ENCODE measurements at regions not wholly inside any gene's neighbourhood (a gene's known extent, or its start where the extent isn't known, plus 50 kb on each side); places are given as distances from the start of the nearest gene placed in this dataset.

GRCh38 chr4:31100536-31100935 is 380.4 kb downstream of the PCDH7 start:
- Histone ChIP-seq H4K20me1 (ENCODE audit: insufficient read depth, low read length) (no peaks in the 10 kb centered on the region), H3K9ac (ENCODE audit: insufficient read depth, low read length, poor library complexity, severe bottlenecking) (no peak overlapping the region), H3K4me1 (ENCODE audit: control insufficient read depth in 1 of 2, insufficient read depth in 2 of 2, low read length in 2 of 2) (no peaks in the 10 kb centered on the region), H3K27ac (ENCODE audit: low read depth in 1 of 2, low read length in 2 of 2) (no peak overlapping the region), H3K4me2 (replicated peaks; ENCODE audit: extremely low read depth, low read length, poor library complexity, severe bottlenecking) (no peak overlapping the region), H2AFZ (ENCODE audit: insufficient read depth, low read depth, low read length, poor library complexity, severe bottlenecking) (no peak overlapping the region), H3K79me2 (ENCODE audit: insufficient read depth, low read length) (no peaks in the 10 kb centered on the region), H3K9me3 (replicated peaks in 1 of 2; ENCODE audit: control insufficient read depth in 1 of 2, insufficient read depth in 1 of 2, low read length in 2 of 2) (no peaks in the 10 kb centered on the region), H3K27me3 (ENCODE audit: control insufficient read depth in 2 of 2, insufficient read depth in 2 of 2, low read length in 2 of 2) (no peaks in the 10 kb centered on the region), H3K4me3 (replicated peaks in 1 of 3; ENCODE audit: low read depth in 2 of 3, low read length in 3 of 3) (no peak overlapping the region), H3K36me3 (replicated peaks in 1 of 2; ENCODE audit: control insufficient read depth in 1 of 2, insufficient read depth in 2 of 2, low read length in 2 of 2) (no peaks in the 10 kb centered on the region)
- DNase-seq: no peak
- WGBS (ENCODE audit: insufficient coverage): no CpG with 5 or more reads among the region's 1 CpG
- Mint-ChIP-seq H3K27me3 (ENCODE audit: low read depth in 3 of 3) (no peaks in the 10 kb centered on the region), H3K4me1 (no peaks in the 10 kb centered on the region), H3K27ac (no peak overlapping the region), H3K9me3 (peaks cover 0 to 3% (median 0%) of the 10 kb centered on the region in 7 donors), H3K36me3 (no peaks in the 10 kb centered on the region), H3K4me3 (no peak overlapping the region)
- TF ChIP-seq CTCF (IDR thresholded peaks at IDR 0.05): no peak
- intact Hi-C loops (cut with micrococcal nuclease): no loop called here

- WGBS (ENCODE audit: insufficient coverage): no CpG with 5 or more reads among the region's 1 CpG
- no peaks in the 10 kb centered on the region for H3K36me3 Mint-ChIP-seq
- no peak overlapping the region for H3K4me3 ChIP-seq (replicated peaks in 1 of 3; ENCODE audit: low read depth in 2 of 3, low read length in 3 of 3)
Observed at GRCh38 chr4:31104043-31104442, 383.9 kb downstream of the PCDH7 start.

More at GRCh38 chr4:31104043-31104442, 383.9 kb downstream of the PCDH7 start:
- H3K4me3 Mint-ChIP-seq: no peak overlapping the region
- Histone ChIP-seq H3K27ac (ENCODE audit: low read depth in 1 of 2, low read length in 2 of 2) (no peak overlapping the region), H3K4me2 (replicated peaks; ENCODE audit: extremely low read depth, low read length, poor library complexity, severe bottlenecking) (no peak overlapping the region), H3K27me3 (ENCODE audit: control insufficient read depth in 2 of 2, insufficient read depth in 2 of 2, low read length in 2 of 2) (no peaks in the 10 kb centered on the region), H3K9me3 (replicated peaks in 1 of 2; ENCODE audit: control insufficient read depth in 1 of 2, insufficient read depth in 1 of 2, low read length in 2 of 2) (no peaks in the 10 kb centered on the region), H3K9ac (ENCODE audit: insufficient read depth, low read length, poor library complexity, severe bottlenecking) (no peak overlapping the region), H3K36me3 (replicated peaks in 1 of 2; ENCODE audit: control insufficient read depth in 1 of 2, insufficient read depth in 2 of 2, low read length in 2 of 2) (no peaks in the 10 kb centered on the region), H3K79me2 (ENCODE audit: insufficient read depth, low read length) (no peaks in the 10 kb centered on the region), H3K4me1 (ENCODE audit: control insufficient read depth in 1 of 2, insufficient read depth in 2 of 2, low read length in 2 of 2) (no peaks in the 10 kb centered on the region), H4K20me1 (ENCODE audit: insufficient read depth, low read length) (no peaks in the 10 kb centered on the region), H2AFZ (ENCODE audit: insufficient read depth, low read depth, low read length, poor library complexity, severe bottlenecking) (no peak overlapping the region)
- DNase-seq: no peak
- peaks cover 0 to 1% (median 0%) of the 10 kb centered on the region in 7 donors for H3K9me3 Mint-ChIP-seq
- TF ChIP-seq CTCF (IDR thresholded peaks at IDR 0.05): no peak
- H3K4me1 Mint-ChIP-seq: no peaks in the 10 kb centered on the region
- intact Hi-C loops (cut with micrococcal nuclease): no loop called here
- H3K27me3 Mint-ChIP-seq (ENCODE audit: low read depth in 3 of 3): no peaks in the 10 kb centered on the region
- no peak overlapping the region for H3K27ac Mint-ChIP-seq
